Spinal cord (tissue), 9 donors: ENCODE measurements at regions not wholly inside any gene's neighbourhood (a gene's known extent, or its start where the extent isn't known, plus 50 kb on each side); places are given as distances from the start of the nearest gene placed in this dataset.

Source experiments
- DNase-seq, 6 donors: peaks; one replicate each; pipeline versions ENCODE4 v3.0.0 to v3.0.0-alpha.2; 2013 to 2015; ENCODE audit warnings: low spot score in 6 of 6, low read depth in 4 of 6
- H3K27ac ChIP-seq: one replicate; pipeline ENCODE4 v1.5.1; 2013; ENCODE audit warnings: low read depth, low read length, control low read depth
- H3K27me3 ChIP-seq: one replicate; pipeline ENCODE4 v1.6.1; 2013; ENCODE audit warnings: low read length; ENCODE audit not compliant: control insufficient read depth, insufficient read depth
- H3K36me3 ChIP-seq: one replicate; pipeline ENCODE4 v1.6.1; 2013; ENCODE audit warnings: low read length; ENCODE audit not compliant: control insufficient read depth, insufficient read depth
- H3K4me1 ChIP-seq: one replicate; pipeline ENCODE4 v1.6.1; 2013; ENCODE audit warnings: low read length; ENCODE audit not compliant: control insufficient read depth, insufficient read depth
- H3K4me3 ChIP-seq: one replicate; pipeline ENCODE4 v1.5.1; 2013; ENCODE audit warnings: low read depth, low read length, control low read depth
- H3K9me3 ChIP-seq: one replicate; pipeline ENCODE4 v1.6.1; 2013; ENCODE audit warnings: low read length; ENCODE audit not compliant: control insufficient read depth, insufficient read depth
- WGBS: methylation state at CpG from one replicate; pipeline ENCODE4 v1.1.5; 2013; ENCODE audit warnings: missing lambda C conversion rate; ENCODE audit not compliant: insufficient coverage; 5-methylcytosine and 5-hydroxymethylcytosine counted together
- donor health status: healthy.

DNA sequence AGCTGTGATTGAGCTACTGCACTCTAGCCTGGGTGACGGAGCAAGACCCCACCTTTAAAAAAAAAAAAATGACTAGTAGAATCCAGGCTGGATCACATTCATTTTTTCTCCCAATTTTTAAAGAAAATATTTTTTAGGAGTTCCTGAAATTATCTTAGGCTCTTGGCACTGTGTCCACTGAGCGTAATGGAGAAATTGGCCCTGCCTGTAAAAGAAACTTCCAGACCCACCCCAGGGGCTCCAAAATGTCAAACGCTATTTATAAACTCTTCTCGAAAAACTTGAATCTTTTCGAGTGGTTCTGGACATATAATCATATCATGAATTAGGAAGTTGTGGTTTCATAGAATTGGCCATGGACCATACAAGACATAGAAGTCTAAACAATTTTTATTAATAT lies 300.2 kb upstream of the RGMA start:
- Histone ChIP-seq H3K4me3 (no peak overlapping the region), H3K36me3 (no peaks in the 10 kb centered on the region), H3K27me3 (no peaks in the 10 kb centered on the region), H3K9me3 (no peaks in the 10 kb centered on the region), H3K27ac (no peak overlapping the region), H3K4me1 (no peaks in the 10 kb centered on the region)
- no CpG with 5 or more reads among the region's 5 CpGs for WGBS
- DNase-seq = no peak

DNA sequence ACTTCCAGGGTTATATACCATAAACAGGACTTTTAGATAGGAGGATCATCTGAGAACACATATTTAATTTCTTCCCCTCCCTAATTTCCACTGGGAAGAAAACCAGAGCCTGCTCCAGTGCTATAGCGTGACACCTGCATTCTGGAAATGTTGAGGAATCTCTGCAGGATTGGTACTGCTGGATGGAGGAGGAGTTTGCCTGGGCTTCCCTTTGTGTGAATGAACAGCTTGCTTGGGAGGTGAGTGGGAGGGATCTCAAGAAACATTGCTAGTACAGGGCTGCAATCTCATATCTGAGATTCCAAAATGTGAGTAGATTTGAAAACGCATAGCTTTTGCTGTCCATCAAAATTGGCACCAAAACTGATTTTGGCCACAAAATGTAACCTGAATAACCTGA lies 295.9 kb upstream of the RGMA start:
- Histone ChIP-seq H3K27me3 (no peaks in the 10 kb centered on the region), H3K36me3 (no peaks in the 10 kb centered on the region), H3K4me1 (no peaks in the 10 kb centered on the region), H3K9me3 (no peaks in the 10 kb centered on the region), H3K27ac (no peak overlapping the region), H3K4me3 (no peak overlapping the region)
- peak in 1 of 6 donors; percentile 40 for DNase-seq
- WGBS = 100% methylated on average over 2 of the region's 2 CpGs

DNA sequence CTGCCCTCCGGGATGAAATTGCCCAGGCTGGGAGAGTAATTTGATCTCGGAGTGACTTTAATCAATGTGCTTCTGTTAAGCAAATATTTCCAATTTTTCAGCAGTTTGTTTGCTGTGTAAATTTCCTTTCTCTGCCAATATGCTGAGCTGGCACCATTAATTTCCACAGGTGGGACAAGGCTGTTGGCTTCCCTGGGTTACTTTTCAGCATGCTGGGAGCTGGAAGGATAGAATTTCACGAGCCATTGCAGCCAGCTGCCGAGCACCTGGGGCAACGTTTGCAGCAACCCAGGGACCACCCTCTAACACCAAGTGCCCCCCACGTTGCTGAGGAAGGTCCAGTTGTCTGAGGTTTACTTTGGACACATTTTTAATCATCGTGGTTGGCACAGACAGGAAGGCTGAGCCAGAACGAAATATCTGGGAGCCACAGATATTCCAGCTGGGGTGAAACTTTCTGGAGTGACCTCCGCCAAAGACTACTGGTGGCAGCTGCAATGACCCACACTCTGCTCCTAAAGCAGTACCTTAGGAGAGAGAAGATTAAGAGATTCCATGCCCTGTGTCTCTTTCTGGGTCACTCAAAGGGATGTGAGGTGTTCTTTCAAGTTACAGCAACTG lies 293.3 kb upstream of the RGMA start:
- H3K27ac ChIP-seq = no peak overlapping the region
- 45% methylated on average over 7 of the region's 9 CpGs for WGBS
- no peaks in the 10 kb centered on the region for H3K9me3 ChIP-seq
- DNase-seq = peak in 1 of 6 donors; percentile 41
- peaks cover 3% of the 10 kb centered on the region for H3K4me1 ChIP-seq
- H3K4me3 ChIP-seq = no peak overlapping the region
- H3K27me3 ChIP-seq = no peaks in the 10 kb centered on the region
- no peaks in the 10 kb centered on the region for H3K36me3 ChIP-seq

DNA sequence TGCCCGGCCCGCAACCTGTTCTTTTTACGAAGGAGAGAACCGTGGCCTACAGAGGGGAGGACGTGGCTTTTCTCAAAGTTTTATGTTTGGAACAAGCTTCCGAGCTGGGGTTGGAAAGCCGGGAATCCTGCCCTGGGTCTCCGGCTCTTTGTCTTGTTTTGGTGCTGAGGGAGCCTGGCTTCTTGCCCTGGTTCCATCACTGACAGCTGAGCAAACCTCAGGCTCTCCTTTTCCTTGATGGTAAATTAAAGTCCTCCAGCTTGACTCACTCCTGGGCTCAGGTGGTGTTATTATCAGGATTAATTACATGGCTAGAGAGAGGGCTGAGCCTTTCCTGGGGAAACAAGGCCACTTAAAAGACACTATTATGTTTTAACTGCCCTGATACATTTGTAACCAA lies 289.5 kb upstream of the RGMA start:
- DNase-seq = peak in 2 of 6 donors; percentile 61 to 69
- Histone ChIP-seq H3K36me3 (no peaks in the 10 kb centered on the region), H3K4me3 (no peak overlapping the region), H3K4me1 (peaks cover 3% of the 10 kb centered on the region), H3K27me3 (no peaks in the 10 kb centered on the region), H3K27ac (no peak overlapping the region), H3K9me3 (no peaks in the 10 kb centered on the region)
- WGBS = 58% methylated on average over 8 of the region's 8 CpGs

DNA sequence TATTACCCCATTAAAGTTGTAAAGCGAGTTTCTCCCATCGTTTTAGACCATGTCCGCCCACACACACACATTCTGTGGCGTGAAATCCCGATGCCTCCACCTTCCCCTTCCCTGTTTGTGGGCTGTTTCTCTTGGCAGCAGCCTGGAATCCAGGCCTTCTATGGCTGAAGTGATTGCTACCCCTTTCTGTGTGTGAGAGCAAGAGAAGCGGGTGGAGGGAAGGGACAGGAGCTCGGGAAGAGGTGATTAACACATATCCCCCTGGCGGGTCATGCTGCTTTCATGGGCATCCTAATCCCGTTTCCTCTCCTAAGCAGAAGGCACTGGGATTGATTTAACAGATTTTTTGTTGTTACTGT lies 283.8 kb upstream of the RGMA start:
- H3K27ac ChIP-seq = no peak overlapping the region
- 63% methylated on average over 6 of the region's 9 CpGs for WGBS
- H3K9me3 ChIP-seq = no peaks in the 10 kb centered on the region
- no peaks in the 10 kb centered on the region for H3K27me3 ChIP-seq
- H3K4me3 ChIP-seq = no peak overlapping the region
- DNase-seq = no peak
- H3K36me3 ChIP-seq = no peaks in the 10 kb centered on the region
- H3K4me1 ChIP-seq = no peaks in the 10 kb centered on the region

DNA sequence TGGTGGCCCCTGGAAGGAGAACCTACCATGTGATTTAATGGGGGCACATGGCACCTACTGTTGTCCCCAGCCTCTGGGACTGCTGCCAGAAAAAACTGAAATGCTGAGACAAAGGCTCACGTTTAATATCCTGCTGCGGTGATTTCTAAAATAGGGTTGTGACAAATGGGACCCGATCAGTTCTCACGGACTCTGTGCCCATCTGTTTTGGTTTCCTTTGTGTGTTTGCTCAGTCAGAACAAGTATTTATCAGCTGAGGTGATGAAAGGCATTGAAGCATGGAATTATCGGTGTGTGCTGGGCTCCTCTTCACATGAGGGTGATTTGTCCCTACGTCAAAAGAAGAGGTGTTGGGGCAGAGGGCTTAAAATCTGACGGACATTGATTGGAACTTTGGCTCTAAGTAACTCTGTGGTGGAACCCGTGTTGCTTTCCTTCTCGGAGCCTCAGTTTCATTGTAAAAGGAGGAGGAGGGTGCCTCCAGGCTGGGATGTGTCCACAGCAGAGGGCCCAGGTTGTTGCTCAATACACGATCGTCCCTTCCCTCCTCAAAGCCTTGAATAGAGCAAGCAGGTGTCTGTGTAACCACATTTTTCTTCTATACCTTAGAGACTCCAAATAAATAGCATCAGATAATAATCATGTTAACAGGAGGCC lies 283.3 kb upstream of the RGMA start:
- Histone ChIP-seq H3K9me3 (no peaks in the 10 kb centered on the region), H3K27ac (no peak overlapping the region), H3K36me3 (no peaks in the 10 kb centered on the region), H3K27me3 (no peaks in the 10 kb centered on the region), H3K4me3 (no peak overlapping the region), H3K4me1 (no peaks in the 10 kb centered on the region)
- WGBS = 55% methylated on average over 9 of the region's 11 CpGs
- no peak for DNase-seq

DNA sequence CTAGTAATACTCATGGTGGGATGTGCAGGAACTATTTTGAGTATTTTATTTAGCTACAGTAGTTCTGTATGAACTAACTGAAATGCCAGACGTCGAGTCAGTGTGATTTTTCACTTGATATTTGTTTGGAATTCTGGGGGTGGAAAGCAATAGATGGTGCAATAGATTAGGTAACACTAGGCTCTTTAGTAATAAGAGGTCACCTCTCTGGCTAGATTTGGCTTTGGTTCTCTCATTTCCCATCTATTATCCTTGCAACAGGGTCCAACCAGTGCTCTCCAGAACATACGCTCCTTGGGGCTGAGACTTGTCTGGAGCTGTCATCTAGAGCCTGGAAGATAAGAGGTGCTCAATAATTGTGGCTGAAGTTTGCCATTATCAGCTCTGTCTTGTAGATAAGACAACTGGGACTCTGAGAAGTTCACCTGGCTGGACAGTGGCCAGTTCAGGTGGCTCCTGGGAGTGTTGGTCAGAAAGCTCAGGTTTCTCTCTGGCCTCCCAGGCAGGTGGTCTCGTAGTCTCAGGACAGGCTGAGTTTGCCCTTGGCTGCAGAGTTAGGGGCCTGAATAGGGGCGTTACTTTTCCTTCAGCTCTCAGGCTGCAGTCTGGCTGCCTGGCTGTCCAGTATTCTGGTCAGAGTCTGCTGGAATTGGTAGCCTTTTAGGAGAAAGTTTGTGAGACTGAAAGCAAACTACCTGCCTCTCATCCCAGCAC lies 277.5 kb upstream of the RGMA start:
- DNase-seq = no peak
- H3K9me3 ChIP-seq = no peaks in the 10 kb centered on the region
- no peak overlapping the region for H3K27ac ChIP-seq
- WGBS = 63% methylated on average over 3 of the region's 5 CpGs
- no peak overlapping the region for H3K4me3 ChIP-seq
- H3K4me1 ChIP-seq = peaks cover 12% of the 10 kb centered on the region
- H3K27me3 ChIP-seq = no peaks in the 10 kb centered on the region
- H3K36me3 ChIP-seq = no peaks in the 10 kb centered on the region

DNA sequence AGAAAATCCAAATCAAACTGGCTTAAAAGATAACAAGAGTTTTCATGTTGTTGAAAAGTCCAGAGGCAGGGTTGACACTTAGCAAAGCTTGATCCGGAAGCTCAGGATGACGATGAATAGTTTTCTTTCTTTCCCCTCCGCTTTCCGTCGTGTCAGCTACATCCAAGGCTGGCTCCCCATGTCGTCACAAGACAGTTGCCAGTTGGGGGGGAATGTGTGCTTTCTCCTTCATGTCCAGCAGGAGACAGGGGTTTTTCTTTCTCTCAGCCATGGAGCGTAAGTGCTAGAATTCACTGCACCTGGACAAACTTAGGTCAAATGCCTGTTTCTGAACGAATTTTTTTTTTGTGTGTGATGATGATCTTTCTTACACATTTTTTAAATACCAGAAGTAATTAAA lies 273.8 kb upstream of the RGMA start:
- 9% methylated on average over 4 of the region's 8 CpGs for WGBS
- Histone ChIP-seq H3K36me3 (no peaks in the 10 kb centered on the region), H3K27me3 (no peaks in the 10 kb centered on the region), H3K4me3 (no peak overlapping the region), H3K4me1 (peaks cover 28% of the 10 kb centered on the region), H3K27ac (no peak overlapping the region), H3K9me3 (no peaks in the 10 kb centered on the region)
- DNase-seq = peak in 2 of 6 donors; percentile 59 to 64

DNA sequence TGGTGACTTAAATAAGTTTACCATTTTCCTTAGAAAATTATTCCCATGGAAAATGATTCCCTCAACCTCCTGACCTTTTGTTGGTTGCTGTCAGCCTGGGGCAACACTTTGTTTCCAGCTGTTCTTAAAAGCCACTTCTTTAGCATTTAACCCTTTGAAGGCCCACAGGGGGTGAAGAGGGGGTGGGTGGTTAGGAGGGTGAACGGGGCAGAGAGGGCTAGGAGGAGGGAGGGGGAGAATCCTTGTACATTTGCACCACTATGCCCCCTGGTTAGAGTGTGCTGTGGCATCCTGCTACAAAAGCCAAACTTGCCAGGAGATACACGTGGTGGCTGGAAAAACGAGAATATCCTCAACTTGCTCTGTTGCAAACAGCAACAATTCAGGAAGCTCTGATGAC lies 273.2 kb upstream of the RGMA start:
- no peak for DNase-seq
- Histone ChIP-seq H3K9me3 (no peaks in the 10 kb centered on the region), H3K27me3 (no peaks in the 10 kb centered on the region), H3K27ac (no peak overlapping the region), H3K4me1 (peaks cover 28% of the 10 kb centered on the region), H3K36me3 (no peaks in the 10 kb centered on the region), H3K4me3 (no peak overlapping the region)
- WGBS = 23% methylated on average over 2 of the region's 3 CpGs

DNA sequence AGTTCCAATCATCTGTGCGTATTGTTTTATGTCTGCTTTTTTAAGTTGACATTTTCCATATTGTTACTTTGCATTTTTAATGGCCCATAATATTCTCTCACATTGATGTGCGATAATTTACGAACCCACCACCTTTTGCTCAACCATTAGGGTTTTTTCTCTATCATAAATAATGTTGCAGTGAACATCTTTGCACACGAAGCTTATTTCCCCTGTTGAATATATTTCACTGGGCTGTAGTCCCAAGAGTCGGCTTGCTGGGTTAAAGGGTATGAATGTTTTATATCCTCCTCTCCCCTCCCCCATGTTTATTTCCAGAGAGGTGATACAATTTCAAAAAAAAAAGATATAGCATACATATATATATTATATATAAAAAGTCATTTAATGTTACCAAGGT lies 272.7 kb upstream of the RGMA start:
- DNase-seq = peak in 1 of 6 donors; percentile 52
- H3K36me3 ChIP-seq = no peaks in the 10 kb centered on the region
- WGBS = no CpG with 5 or more reads among the region's 5 CpGs
- no peak overlapping the region for H3K27ac ChIP-seq
- H3K9me3 ChIP-seq = no peaks in the 10 kb centered on the region
- H3K4me1 ChIP-seq = peaks cover 26% of the 10 kb centered on the region
- no peaks in the 10 kb centered on the region for H3K27me3 ChIP-seq
- no peak overlapping the region for H3K4me3 ChIP-seq
